BJ (cell line): ENCODE measurements at regions not wholly inside any gene's neighbourhood (a gene's known extent, or its start where the extent isn't known, plus 50 kb on each side); places are given as distances from the start of the nearest gene placed in this dataset.

Source experiments
- CTCF ChIA-PET: fragments of 350-600 bp; formaldehyde crosslinking; extraction: SDS; loops from one replicate; lab custom pipeline; 2021; ENCODE audit warnings: antibody characterized with exemption, inconsistent platforms; lab: Yijun Ruan, JAX
- POLR2A ChIA-PET: fragments of 300-600 bp; sonication (Branson Sonifier 250); formaldehyde crosslinking; extraction: SDS; loops from one replicate; lab custom pipeline; 2021; ENCODE audit warnings: antibody characterized with exemption; lab: Charles Lee
- DNase-seq: peaks from one replicate; pipeline ENCODE4 v3.0.0-alpha.2; 2011; ENCODE audit warnings: low read depth
- H3K27me3 ChIP-seq: 2 replicates; pipeline ENCODE4 v1.6.0; 2011; ENCODE audit warnings: low read length; ENCODE audit not compliant: control insufficient read depth, insufficient read depth
- H3K36me3 ChIP-seq: 2 replicates; pipeline ENCODE4 v1.5.1; 2011; ENCODE audit warnings: low read length; ENCODE audit not compliant: control insufficient read depth, insufficient read depth
- H3K4me3 ChIP-seq: 2 replicates; pipeline ENCODE4 v1.5.1; 2011; ENCODE audit warnings: low read depth, mild to moderate bottlenecking, control low read depth, low read length
- CTCF ChIP-seq: IDR thresholded peaks from 2 replicates; pipeline ENCODE4 v1.5.1; 2011; ENCODE audit warnings: low read depth, mild to moderate bottlenecking, control low read depth, inconsistent platforms, low read length, moderate library complexity; ENCODE audit not compliant: insufficient read depth

GRCh38 chr4:45745741-45746140, 378.1 kb downstream of the GABRG1 start:
- CTCF ChIA-PET = no interaction called here
- no peak for TF ChIP-seq CTCF
- POLR2A ChIA-PET = no interaction called here
- H3K4me3 ChIP-seq = no peak overlapping the region
- no peaks in the 10 kb centered on the region for H3K36me3 ChIP-seq
- H3K27me3 ChIP-seq = no peaks in the 10 kb centered on the region
- DNase-seq = no peak

GRCh38 chr4:45741897-45742296, 382.0 kb downstream of the GABRG1 start:
- TF ChIP-seq CTCF = no peak

GRCh38 chr4:45732161-45732560, 391.7 kb downstream of the GABRG1 start:
- ChIA-PET POLR2A (no interaction called here), CTCF (no interaction called here)
- Histone ChIP-seq H3K4me3 (no peak overlapping the region), H3K27me3 (no peaks in the 10 kb centered on the region), H3K36me3 (no peaks in the 10 kb centered on the region)
- no peak for TF ChIP-seq CTCF
- DNase-seq = no peak

More at GRCh38 chr4:45741897-45742296, 382.0 kb downstream of the GABRG1 start:
- H3K4me3 ChIP-seq = no peak overlapping the region
- H3K27me3 ChIP-seq = no peaks in the 10 kb centered on the region
- ChIA-PET CTCF (no interaction called here), POLR2A (no interaction called here)
- no peak for DNase-seq
- no peaks in the 10 kb centered on the region for H3K36me3 ChIP-seq

- Histone ChIP-seq H3K27me3 (no peaks in the 10 kb centered on the region), H3K36me3 (no peaks in the 10 kb centered on the region), H3K4me3 (no peak overlapping the region)
- ChIA-PET POLR2A (no interaction called here), CTCF (no interaction called here)
- no peak for DNase-seq
- no peak for TF ChIP-seq CTCF
Observed at GRCh38 chr4:45716093-45716492, 407.8 kb downstream of the GABRG1 start.

- H3K27me3 ChIP-seq = no peaks in the 10 kb centered on the region
- ChIA-PET CTCF (no interaction called here), POLR2A (no interaction called here)
- DNase-seq = no peak
- TF ChIP-seq CTCF = no peak
- no peaks in the 10 kb centered on the region for H3K36me3 ChIP-seq
- H3K4me3 ChIP-seq = no peak overlapping the region
Observed at GRCh38 chr4:45713996-45714395, 409.9 kb downstream of the GABRG1 start.
